SK-N-MC (cell line): ENCODE measurements at regions not wholly inside any gene's neighbourhood (a gene's known extent, or its start where the extent isn't known, plus 50 kb on each side); places are given as distances from the start of the nearest gene placed in this dataset.
A peak's percentile ranks its signal among the peaks of the same experiment; 100 is the strongest.

ENCODE experiments used
- DNase-seq: peaks from one replicate; pipeline ENCODE4 v3.0.0-alpha.2; 2011; ENCODE audit warnings: low read depth, low spot score
- H3K27ac ChIP-seq: fragments of 200-600 bp; sonication (generic); 2 replicates; pipeline ENCODE4 v1.5.1; 2016; ENCODE audit warnings: mixed run types
- H3K36me3 ChIP-seq: fragments of 200-600 bp; sonication (generic); 2 replicates; pipeline ENCODE4 v1.6.1; 2017; ENCODE audit warnings: antibody characterized with exemption, low read length, mixed read lengths; ENCODE audit not compliant: insufficient read depth
- H3K4me3 ChIP-seq: fragments of 200-600 bp; sonication (generic); 2 replicates; pipeline ENCODE4 v1.5.1; 2016
- H3K9ac ChIP-seq: fragments of 200-600 bp; sonication (generic); 2 replicates; pipeline ENCODE4 v1.8.0; 2017; ENCODE audit warnings: mixed run types, mixed read lengths; ENCODE audit not compliant: insufficient read length
- H3K9me3 ChIP-seq: fragments of 200-600 bp; sonication (generic); 2 replicates; pipeline ENCODE4 v1.6.1; 2017; ENCODE audit warnings: low read depth, mild to moderate bottlenecking, antibody characterized with exemption, low read length, moderate library complexity, mixed read lengths
- EZH2 ChIP-seq: fragments of 200-600 bp; sonication (generic); IDR thresholded peaks from one replicate; pipeline ENCODE4 v1.6.1; 2017; ENCODE audit warnings: antibody characterized with exemption
- FOXP2 ChIP-seq: optimal IDR thresholded peaks from 2 replicates; pipeline ENCODE3; 2011; ENCODE audit warnings: mild to moderate bottlenecking, moderate library complexity; ENCODE audit not compliant: insufficient read depth; ENCODE audit errors: extremely low read length, control extremely low read depth
- POLR2AphosphoS5 ChIP-seq: IDR thresholded peaks from 2 replicates; pipeline ENCODE4 v1.6.1; 2012; ENCODE audit warnings: mild to moderate bottlenecking, low read depth, low read length, borderline replicate concordance

DNA sequence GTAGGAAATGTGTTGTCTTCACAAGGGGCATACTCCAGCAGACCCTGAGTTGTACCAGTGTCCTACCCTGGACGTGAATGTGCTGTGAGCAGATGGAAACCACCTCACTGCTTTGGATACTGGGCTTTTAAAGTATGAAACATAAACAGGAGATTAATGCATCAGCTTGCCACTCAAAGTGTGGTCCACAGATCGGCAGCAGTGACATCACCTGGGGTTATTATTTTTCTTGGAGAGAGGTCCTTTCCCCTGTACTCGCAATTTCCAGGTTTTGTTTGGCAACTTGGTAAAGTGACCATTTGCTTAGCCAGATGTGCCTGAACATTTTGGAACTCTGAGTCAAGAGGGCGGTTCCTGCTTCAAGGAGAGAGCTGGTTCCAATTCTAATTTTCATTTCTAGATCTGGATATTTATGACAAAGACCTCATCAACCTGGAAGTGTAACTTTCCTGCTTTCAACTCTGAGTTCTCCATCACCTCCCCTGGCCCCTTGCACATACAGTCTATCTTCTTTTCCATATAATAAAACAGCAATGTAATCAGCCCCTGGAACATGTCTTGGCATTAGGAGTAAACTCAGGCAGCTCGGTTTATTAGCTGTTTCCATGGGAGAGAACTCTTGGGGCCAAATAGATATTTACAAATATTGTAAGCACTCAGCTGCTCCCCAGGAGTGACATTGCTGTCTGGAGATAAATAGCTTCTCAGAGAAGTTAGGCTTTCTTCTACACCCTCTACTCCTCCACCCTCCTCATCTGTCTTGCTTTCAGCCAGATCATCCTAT lies 237.0 kb upstream of the TBX3 start:
- no peak overlapping the region for H3K4me3 ChIP-seq

DNA sequence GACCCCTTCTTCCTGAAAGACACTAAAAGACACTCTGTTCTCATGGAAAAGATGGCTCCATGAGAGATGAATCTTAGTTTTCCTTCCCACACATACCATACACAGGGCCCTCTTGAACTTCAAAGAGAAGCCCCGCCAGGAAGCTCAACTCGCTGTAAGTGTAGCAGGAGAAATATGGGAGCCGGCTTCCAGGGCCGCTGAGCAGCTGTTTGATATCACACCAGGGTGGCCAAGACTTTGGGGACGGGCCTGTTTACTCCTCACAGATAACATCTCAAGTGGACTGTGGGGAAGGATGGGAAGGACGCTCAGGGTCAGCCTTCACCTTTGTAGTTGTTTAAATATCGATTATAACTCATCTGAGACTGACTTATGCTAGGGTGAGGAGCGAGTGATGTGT lies 235.5 kb upstream of the TBX3 start:
- no peak for TF ChIP-seq EZH2
- no peak for TF ChIP-seq POLR2AphosphoS5
- no peak for TF ChIP-seq FOXP2
- Histone ChIP-seq H3K9me3 (no peaks in the 10 kb centered on the region), H3K4me3 (no peak overlapping the region), H3K27ac (no peak overlapping the region), H3K9ac (no peak overlapping the region), H3K36me3 (no peaks in the 10 kb centered on the region)
- DNase-seq = no peak

More for the DNA sequence above, 237.0 kb upstream of the TBX3 start:
- H3K9me3 ChIP-seq = no peaks in the 10 kb centered on the region
- DNase-seq = no peak
- TF ChIP-seq FOXP2 = no peak
- no peak for TF ChIP-seq POLR2AphosphoS5
- no peak for TF ChIP-seq EZH2
- no peaks in the 10 kb centered on the region for H3K36me3 ChIP-seq
- peak overlapping the region; percentile 40; the same call in 1 of the 2 replicates for H3K27ac ChIP-seq
- H3K9ac ChIP-seq = no peak overlapping the region

- TF ChIP-seq FOXP2 (no peak), POLR2AphosphoS5 (no peak), EZH2 (no peak)
- H3K9me3 ChIP-seq = no peaks in the 10 kb centered on the region
- no peak overlapping the region for H3K4me3 ChIP-seq
- H3K36me3 ChIP-seq = no peaks in the 10 kb centered on the region
- H3K9ac ChIP-seq = no peak overlapping the region
- H3K27ac ChIP-seq = no peak overlapping the region
- no peak for DNase-seq
Measured at GRCh38 chr12:114918535-114919233, 234.7 kb upstream of the TBX3 start.

GRCh38 chr12:114917953-114918352 lies 234.0 kb upstream of the TBX3 start:
- H3K4me3 ChIP-seq = no peak overlapping the region
- DNase-seq = no peak
- H3K9me3 ChIP-seq = no peaks in the 10 kb centered on the region
- no peaks in the 10 kb centered on the region for H3K36me3 ChIP-seq
- H3K27ac ChIP-seq = no peak overlapping the region
- TF ChIP-seq EZH2 = no peak
- no peak for TF ChIP-seq FOXP2
- TF ChIP-seq POLR2AphosphoS5 = no peak
- H3K9ac ChIP-seq = no peak overlapping the region

- no peaks in the 10 kb centered on the region for H3K36me3 ChIP-seq
- no peak overlapping the region for H3K4me3 ChIP-seq
- no peak overlapping the region for H3K9ac ChIP-seq
- TF ChIP-seq POLR2AphosphoS5 = no peak
- TF ChIP-seq FOXP2 = no peak
- TF ChIP-seq EZH2 = no peak
- H3K27ac ChIP-seq = no peak overlapping the region
- H3K9me3 ChIP-seq = no peaks in the 10 kb centered on the region
- DNase-seq = no peak
Measured at GRCh38 chr12:114917307-114917706, 233.3 kb upstream of the TBX3 start.

DNA sequence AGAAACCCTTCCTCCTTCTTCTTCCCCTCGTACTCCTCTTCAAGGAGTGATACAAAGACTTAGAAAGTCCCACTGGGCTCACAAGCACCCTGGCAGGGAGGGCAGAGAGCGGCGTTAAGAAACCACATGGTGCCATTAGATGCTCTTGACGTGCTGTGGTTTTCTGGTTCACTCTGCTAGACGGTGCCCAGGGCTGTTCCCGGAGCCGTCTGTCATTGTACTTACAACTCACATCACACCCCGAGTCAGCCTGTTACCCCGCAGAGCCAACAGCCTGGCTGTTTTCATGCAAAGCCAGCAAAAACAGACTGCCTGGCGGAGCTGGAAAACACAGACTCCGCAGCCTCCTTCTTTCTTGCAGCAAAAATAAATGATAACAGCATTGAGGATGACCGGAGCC lies 232.6 kb upstream of the TBX3 start:
- no peaks in the 10 kb centered on the region for H3K9me3 ChIP-seq
- no peak for DNase-seq
- H3K9ac ChIP-seq = no peak overlapping the region
- no peaks in the 10 kb centered on the region for H3K36me3 ChIP-seq
- no peak overlapping the region for H3K4me3 ChIP-seq
- H3K27ac ChIP-seq = no peak overlapping the region
- TF ChIP-seq EZH2 (no peak), POLR2AphosphoS5 (no peak), FOXP2 (no peak)

GRCh38 chr12:114916124-114916523 lies 232.1 kb upstream of the TBX3 start:
- H3K4me3 ChIP-seq = no peak overlapping the region
- no peaks in the 10 kb centered on the region for H3K36me3 ChIP-seq
- no peak overlapping the region for H3K27ac ChIP-seq
- H3K9ac ChIP-seq = no peak overlapping the region
- H3K9me3 ChIP-seq = no peaks in the 10 kb centered on the region
- TF ChIP-seq FOXP2 (no peak), POLR2AphosphoS5 (no peak), EZH2 (no peak)
- no peak for DNase-seq

DNA sequence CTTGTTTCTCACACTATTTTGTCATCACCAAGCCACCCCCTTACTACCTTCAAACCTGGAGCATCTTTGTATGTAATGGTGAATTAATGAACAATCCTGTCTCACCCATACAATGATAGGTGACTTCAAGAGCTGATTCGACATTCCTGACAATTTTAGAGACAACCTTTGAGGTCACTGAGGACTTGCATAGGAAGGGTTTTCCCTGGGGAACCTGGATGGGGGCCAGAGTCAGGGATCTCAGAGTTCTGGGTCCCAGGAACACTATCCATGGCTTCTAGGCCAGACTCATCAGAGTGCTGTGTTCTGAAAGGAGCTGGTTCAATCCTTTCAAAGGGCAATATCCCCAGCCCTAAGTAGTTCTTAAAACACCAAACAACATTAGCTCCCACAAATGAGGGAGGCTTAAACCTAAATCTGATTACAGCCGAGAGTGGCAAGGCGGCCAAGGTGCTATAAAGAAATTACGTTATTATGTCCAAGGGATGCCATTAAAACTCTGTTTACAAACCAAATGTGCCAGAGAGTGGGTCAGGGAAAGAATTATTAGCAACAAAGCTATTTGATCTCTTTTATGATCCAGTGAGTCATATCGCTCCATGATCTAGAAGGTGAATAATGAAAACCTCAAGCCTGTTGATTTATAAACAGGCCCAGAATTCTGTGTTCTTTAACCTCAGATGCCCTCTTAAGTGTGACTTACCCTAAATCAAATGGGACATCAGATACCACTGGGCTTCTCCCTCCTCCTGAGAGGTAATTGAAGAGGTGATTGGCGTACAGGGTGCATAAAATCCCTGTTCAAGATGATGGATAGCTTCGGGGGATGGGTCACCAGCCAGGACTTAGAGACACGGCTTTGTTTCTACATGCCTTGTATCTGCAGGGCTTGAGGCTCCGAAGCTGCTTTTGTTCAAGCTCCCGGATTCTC lies 230.2 kb upstream of the TBX3 start:
- Histone ChIP-seq H3K4me3 (no peak overlapping the region), H3K36me3 (no peaks in the 10 kb centered on the region), H3K9ac (no peak overlapping the region), H3K27ac (no peak overlapping the region), H3K9me3 (no peaks in the 10 kb centered on the region)
- TF ChIP-seq POLR2AphosphoS5 (no peak), EZH2 (no peak), FOXP2 (no peak)
- DNase-seq = no peak
